Colonic mucosa (tissue), 4 donors: ENCODE measurements at regions not wholly inside any gene's neighbourhood (a gene's known extent, or its start where the extent isn't known, plus 50 kb on each side); places are given as distances from the start of the nearest gene placed in this dataset.

Experiments
- DNase-seq: peaks from one replicate; pipeline ENCODE4 v3.0.0-alpha.2; 2020
- H3K27ac ChIP-seq: fragments of 200-600 bp; one replicate; pipeline ENCODE4 v1.8.0; 2021
- H3K27me3 ChIP-seq: fragments of 200-600 bp; one replicate; pipeline ENCODE4 v1.8.0; 2021
- H3K36me3 ChIP-seq: fragments of 200-600 bp; one replicate; pipeline ENCODE4 v1.8.0; 2021
- H3K4me1 ChIP-seq: fragments of 200-600 bp; one replicate; pipeline ENCODE4 v1.8.0; 2021; ENCODE audit warnings: mild to moderate bottlenecking
- H3K4me3 ChIP-seq: fragments of 200-600 bp; one replicate; pipeline ENCODE4 v1.8.0; 2021
- H3K9ac ChIP-seq, 2 donors: one replicate each; pipeline ENCODE4 v1.7.0; 2013; ENCODE audit warnings: control low read depth in 2 of 2, low read depth in 2 of 2, low read length in 2 of 2
- H3K9me3 ChIP-seq: fragments of 200-600 bp; one replicate; pipeline ENCODE4 v1.8.0; 2021
- intact Hi-C: fragments of 100-400 bp; cut with DNase I; formaldehyde crosslinking; loops from one replicate; pipeline ENCODE4 v1.14.1; 2022
- TF ChIP-seq, protein P1 (sequence below): fragments of 200-600 bp; IDR thresholded peaks from one replicate; pipeline ENCODE4 v1.8.0; 2022; ENCODE audit warnings: antibody characterized with exemption, mild to moderate bottlenecking
- donor health status: healthy.
- donor health status: DM: no; HTN: no; CAD: no.
- donor health status: DM: no; HTN: no; CAD: no.

DNA sequence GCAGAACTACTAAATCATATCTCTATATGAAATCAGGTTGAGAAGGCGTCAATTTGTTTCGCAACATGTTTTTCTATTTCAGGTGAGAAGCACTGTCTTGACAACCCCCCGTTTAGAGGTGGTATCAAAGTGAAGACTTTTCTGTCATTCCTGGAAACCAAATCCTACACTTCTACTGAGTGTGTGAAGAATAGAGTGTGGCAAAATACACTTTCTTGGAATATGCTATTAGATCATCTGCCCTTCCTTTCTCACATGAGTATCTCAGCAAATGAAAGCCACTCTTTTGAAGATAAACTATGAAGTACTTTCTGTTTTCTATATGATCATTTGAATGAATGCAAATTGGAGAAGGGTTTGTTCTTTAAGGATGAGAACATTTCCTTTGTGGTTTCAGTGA lies 174.0 kb upstream of the FMR1 start:
- Histone ChIP-seq H3K27me3 (no peaks in the 10 kb centered on the region), H3K4me3 (no peak overlapping the region), H3K27ac (no peak overlapping the region), H3K36me3 (no peaks in the 10 kb centered on the region), H3K9ac (no peak overlapping the region), H3K9me3 (no peaks in the 10 kb centered on the region), H3K4me1 (no peaks in the 10 kb centered on the region)
- DNase-seq, result no peak
- intact Hi-C loops, result no loop called here
- TF ChIP-seq, protein P1, sequence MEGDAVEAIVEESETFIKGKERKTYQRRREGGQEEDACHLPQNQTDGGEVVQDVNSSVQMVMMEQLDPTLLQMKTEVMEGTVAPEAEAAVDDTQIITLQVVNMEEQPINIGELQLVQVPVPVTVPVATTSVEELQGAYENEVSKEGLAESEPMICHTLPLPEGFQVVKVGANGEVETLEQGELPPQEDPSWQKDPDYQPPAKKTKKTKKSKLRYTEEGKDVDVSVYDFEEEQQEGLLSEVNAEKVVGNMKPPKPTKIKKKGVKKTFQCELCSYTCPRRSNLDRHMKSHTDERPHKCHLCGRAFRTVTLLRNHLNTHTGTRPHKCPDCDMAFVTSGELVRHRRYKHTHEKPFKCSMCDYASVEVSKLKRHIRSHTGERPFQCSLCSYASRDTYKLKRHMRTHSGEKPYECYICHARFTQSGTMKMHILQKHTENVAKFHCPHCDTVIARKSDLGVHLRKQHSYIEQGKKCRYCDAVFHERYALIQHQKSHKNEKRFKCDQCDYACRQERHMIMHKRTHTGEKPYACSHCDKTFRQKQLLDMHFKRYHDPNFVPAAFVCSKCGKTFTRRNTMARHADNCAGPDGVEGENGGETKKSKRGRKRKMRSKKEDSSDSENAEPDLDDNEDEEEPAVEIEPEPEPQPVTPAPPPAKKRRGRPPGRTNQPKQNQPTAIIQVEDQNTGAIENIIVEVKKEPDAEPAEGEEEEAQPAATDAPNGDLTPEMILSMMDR, result no peak

DNA sequence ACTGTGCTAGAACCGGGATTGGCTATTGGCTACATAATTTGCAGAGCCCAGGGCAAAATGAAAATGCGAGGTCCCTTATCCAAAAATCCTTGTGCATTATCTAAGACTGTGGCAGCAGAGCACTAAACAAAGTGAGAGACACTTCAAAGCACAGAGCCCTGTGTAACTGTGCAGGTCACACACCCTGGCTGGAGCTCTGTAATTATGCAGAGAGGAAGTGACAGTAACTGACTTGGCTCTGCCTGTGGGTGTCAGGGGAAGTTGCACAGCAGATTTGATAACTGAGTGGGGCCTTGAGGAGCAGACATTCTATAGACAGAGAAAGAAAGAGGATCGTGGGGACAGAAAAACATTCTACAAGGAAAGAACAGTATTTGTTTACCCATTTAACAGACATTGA lies 173.5 kb upstream of the FMR1 start:
- Histone ChIP-seq H3K27me3 (no peaks in the 10 kb centered on the region), H3K9me3 (no peaks in the 10 kb centered on the region), H3K27ac (no peak overlapping the region), H3K4me3 (no peak overlapping the region), H3K9ac (no peak overlapping the region), H3K36me3 (no peaks in the 10 kb centered on the region), H3K4me1 (no peaks in the 10 kb centered on the region)
- intact Hi-C loops, result no loop called here
- DNase-seq, result no peak
- TF ChIP-seq, protein P1, result no peak

- TF ChIP-seq, protein P1, result no peak
- Histone ChIP-seq H3K9ac (no peak overlapping the region), H3K4me1 (no peaks in the 10 kb centered on the region), H3K27me3 (no peaks in the 10 kb centered on the region), H3K27ac (no peak overlapping the region), H3K36me3 (no peaks in the 10 kb centered on the region), H3K4me3 (no peak overlapping the region), H3K9me3 (no peaks in the 10 kb centered on the region)
- no peak for DNase-seq
- intact Hi-C loops, result no loop called here
These were observed 172.5 kb upstream of the FMR1 start for GRCh38 chrX:147739196-147739595.

GRCh38 chrX:147741776-147742175 lies 169.9 kb upstream of the FMR1 start:
- no peak overlapping the region for H3K4me3 ChIP-seq
- no peaks in the 10 kb centered on the region for H3K9me3 ChIP-seq
- no peak overlapping the region for H3K9ac ChIP-seq
- TF ChIP-seq, protein P1, result no peak
- H3K27ac ChIP-seq, result no peak overlapping the region
- intact Hi-C loops, result no loop called here
- no peak for DNase-seq
- no peaks in the 10 kb centered on the region for H3K27me3 ChIP-seq
- H3K36me3 ChIP-seq, result no peaks in the 10 kb centered on the region
- H3K4me1 ChIP-seq, result no peaks in the 10 kb centered on the region

DNA sequence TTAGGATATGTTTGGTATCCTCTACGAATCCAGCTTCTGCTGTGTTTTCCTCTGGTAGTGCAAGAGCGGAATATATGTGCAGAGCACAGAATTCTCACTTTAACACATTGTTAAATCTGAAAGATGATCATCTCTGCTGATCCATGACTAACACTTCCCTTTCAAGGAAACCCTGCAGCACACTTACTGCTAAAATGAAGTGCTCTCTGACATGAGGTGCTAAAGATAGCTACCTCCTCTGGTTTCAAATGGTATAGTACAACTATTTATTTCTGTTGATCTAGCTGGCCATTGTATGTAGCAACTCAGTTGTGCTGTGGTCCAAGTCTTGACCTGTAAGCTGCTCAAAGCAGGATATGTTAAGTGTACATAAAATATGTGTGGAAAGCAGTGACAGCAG lies 162.4 kb upstream of the FMR1 start:
- Histone ChIP-seq H3K27ac (no peak overlapping the region), H3K27me3 (no peaks in the 10 kb centered on the region), H3K36me3 (no peaks in the 10 kb centered on the region), H3K4me3 (no peak overlapping the region), H3K9ac (no peak overlapping the region), H3K9me3 (no peaks in the 10 kb centered on the region), H3K4me1 (no peaks in the 10 kb centered on the region)
- TF ChIP-seq, protein P1, result no peak
- intact Hi-C loops, result no loop called here
- no peak for DNase-seq

DNA sequence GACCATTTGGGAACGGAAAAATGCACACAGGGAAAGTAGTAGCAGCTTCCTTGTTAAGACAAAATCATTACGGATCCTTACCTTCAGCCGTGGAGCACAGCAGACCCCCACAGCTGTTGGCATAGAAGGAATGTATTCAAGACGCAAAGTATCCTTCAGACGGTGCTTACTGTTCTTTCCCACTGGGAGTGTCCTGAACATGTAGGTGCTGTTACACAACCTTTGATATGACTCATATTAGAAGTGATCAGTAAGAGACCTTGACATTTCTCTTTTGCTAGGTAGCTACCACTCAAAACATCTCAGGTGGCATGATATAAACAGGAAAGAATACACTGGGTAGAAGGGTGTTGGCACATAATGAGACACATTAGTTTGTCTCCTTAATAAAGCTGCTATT lies 154.0 kb upstream of the FMR1 start:
- TF ChIP-seq, protein P1, result no peak
- Histone ChIP-seq H3K9ac (no peak overlapping the region), H3K4me1 (no peaks in the 10 kb centered on the region), H3K9me3 (no peaks in the 10 kb centered on the region), H3K36me3 (no peaks in the 10 kb centered on the region), H3K27me3 (no peaks in the 10 kb centered on the region), H3K4me3 (no peak overlapping the region), H3K27ac (no peak overlapping the region)
- no peak for DNase-seq
- intact Hi-C loops, result no loop called here
